Skeletal muscle cell (primary cell): ENCODE measurements at regions not wholly inside any gene's neighbourhood (a gene's known extent, or its start where the extent isn't known, plus 50 kb on each side); places are given as distances from the start of the nearest gene placed in this dataset.
"Not testable (repeated sequence)": the region's sequence is repeated elsewhere in the genome, so short reads cannot be mapped to it uniquely, and the experiment has no call there.

Experiments used
- DNase-seq: peaks from one replicate; pipeline ENCODE4 v3.0.0-alpha.2; 2010; ENCODE audit warnings: low read depth
- H3K4me3 ChIP-seq: 2 replicates; pipeline ENCODE4 v1.5.1; 2011; ENCODE audit warnings: low read depth, mild to moderate bottlenecking, control low read depth, low read length, moderate library complexity

- DNase-seq = no peak
- H3K4me3 ChIP-seq = no peak overlapping the region
Measured at GRCh38 chr5:17077440-17078233, 139.8 kb upstream of the BASP1 start.

- H3K4me3 ChIP-seq = no peak overlapping the region
- DNase-seq = no peak
Measured at GRCh38 chr5:17079562-17079961, 137.9 kb upstream of the BASP1 start.

- no peak for DNase-seq
- H3K4me3 ChIP-seq = no peak overlapping the region
Measured at GRCh38 chr5:17080361-17080760, 137.1 kb upstream of the BASP1 start.

DNA sequence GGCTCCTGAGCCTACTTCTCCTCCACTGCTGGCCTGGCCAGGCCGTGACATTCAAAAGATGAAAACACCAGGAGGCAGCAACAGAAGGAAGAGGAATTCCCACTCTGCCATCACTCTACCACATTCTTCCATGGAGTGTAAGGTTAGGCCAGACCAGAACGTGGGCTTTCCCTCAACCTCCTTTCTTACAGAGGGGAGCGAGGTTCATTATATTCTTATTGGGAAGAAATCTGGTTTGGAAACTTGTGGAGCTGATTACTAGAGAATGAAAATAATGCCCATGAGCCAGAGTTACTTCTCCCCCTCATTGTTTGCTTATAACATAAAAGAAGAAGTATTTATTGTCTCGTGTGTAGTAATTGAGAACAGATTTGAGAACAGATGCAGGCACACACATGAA is 136.3 kb upstream of the BASP1 start:
- no peak overlapping the region for H3K4me3 ChIP-seq
- no peak for DNase-seq

GRCh38 chr5:17083276-17083675 is 134.2 kb upstream of the BASP1 start:
- not testable (repeated sequence) for DNase-seq, H3K4me3 ChIP-seq

DNA sequence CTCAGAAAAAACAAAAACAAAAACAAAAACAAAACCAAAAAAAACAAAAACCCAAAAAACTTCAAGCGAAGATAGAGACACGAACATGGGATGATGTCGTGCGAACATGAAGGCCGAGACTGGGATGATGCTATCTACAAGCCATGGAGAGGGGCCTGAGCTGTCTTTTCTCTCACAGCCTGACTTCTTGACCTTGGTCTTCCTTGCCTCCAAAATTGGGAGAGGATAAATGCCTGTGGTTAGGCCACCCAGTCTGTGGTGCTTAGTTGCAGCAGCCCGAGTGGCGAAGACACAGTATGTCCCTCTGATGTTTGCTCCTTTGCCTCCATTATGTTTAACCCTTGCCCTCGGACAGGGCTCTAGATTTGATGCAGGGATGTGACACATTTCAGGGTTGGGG is 130.4 kb upstream of the BASP1 start:
- no peak overlapping the region for H3K4me3 ChIP-seq
- DNase-seq = no peak

DNA sequence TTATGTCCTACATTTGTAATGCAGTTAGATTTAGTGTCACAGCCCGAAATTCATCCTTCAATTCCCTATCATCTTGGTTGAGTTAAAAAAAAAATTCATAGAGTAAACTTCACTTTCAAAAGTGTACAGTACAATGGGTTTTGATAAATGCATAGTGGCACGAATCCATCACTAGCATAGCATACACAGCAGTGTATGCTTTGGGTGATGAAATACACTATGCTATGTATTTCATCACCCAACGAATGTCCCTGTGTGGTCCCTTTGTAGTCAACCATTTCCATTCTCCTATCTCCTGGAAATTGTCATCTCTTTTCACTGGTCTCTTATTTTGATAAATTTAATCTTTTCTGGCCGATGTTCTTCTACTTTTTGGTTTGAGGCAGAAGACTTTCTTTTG is 129.4 kb upstream of the BASP1 start:
- no peak for DNase-seq
- H3K4me3 ChIP-seq = no peak overlapping the region

DNA sequence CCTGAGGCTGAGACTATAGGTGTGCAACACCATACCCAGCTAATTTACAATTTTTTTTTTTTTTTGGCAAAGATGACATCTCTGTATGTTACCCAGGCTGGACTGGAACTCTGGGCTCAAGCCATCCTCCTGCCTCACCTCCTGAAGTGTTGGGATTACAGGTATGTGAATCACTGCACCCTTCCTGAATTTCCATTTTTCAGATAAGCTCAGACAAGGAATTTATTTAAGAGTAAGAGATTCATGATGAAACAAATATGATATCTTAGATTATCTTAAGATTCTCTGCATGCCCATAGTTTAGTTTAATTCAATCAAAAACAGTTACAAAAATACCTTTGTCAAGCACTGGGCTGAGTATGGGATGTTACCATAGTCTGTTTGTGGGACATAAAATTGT is 128.4 kb upstream of the BASP1 start:
- DNase-seq = no peak
- H3K4me3 ChIP-seq = no peak overlapping the region

DNA sequence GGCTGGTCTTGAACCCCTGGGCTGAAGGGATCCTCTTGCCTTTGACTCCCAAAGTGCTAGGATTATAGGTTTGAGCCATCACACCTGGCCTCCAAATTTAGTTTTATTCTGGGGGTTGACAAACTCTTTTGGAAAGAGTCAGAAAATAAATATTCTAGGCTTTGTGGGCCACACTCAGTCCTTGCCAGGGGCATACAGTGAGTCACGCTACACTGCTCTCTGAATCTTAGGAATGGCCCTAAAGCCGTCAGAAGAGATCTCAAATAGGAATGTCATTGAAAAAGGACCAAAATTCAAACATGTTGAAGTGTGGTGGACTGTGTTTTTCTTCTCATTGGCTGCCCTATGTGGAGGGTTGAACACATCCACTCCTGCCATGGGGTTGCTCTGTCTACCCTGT is 127.7 kb upstream of the BASP1 start:
- no peak for DNase-seq
- no peak overlapping the region for H3K4me3 ChIP-seq

DNA sequence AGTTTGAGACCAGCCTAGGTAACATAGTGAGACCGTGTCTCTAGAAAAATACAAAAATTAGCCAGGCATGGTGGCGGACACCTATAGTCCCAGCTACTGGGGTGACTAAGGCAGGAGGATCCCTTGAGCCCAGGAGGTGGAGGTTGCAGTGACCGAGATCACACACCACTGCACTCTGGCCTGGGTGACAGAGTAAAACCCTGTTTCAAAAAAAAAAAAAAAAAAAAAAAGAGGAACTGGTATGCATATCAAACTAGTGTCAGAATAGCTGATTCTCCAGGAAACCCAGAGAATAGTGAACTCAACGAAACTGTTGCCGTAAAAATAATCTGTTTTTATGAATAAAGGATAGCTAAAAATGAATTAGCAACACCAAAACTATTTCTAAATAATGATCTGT is 126.6 kb upstream of the BASP1 start:
- DNase-seq = no peak
- no peak overlapping the region for H3K4me3 ChIP-seq

DNA sequence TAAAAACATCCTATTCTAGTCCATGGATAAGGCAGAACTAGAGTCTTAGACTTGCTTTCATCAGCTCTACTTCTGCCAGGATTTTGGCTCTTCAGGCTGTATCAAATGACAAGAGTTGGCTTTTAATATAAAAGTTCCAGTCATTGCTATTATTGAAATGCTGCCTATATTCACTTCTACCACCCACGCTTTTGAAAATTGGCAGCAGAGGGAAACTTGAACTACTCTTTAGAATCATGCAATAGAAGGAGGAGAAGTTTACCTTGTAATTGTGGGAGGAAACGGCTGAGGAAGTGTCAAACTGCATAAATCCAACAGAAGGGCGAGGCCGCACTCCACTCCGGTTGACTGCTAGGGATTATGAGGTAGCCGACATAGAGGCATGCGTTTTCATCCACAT is 122.6 kb upstream of the BASP1 start:
- H3K4me3 ChIP-seq = no peak overlapping the region
- no peak for DNase-seq

- no peak for DNase-seq
- H3K4me3 ChIP-seq = no peak overlapping the region
Measured at GRCh38 chr5:17096952-17097695, 120.3 kb upstream of the BASP1 start.

- no peak for DNase-seq
- no peak overlapping the region for H3K4me3 ChIP-seq
Measured at GRCh38 chr5:17099946-17100345, 117.5 kb upstream of the BASP1 start.

- H3K4me3 ChIP-seq = no peak overlapping the region
- DNase-seq = no peak
Measured at GRCh38 chr5:17103461-17103860, 114.0 kb upstream of the BASP1 start.

- peak; percentile 74 for DNase-seq
Measured at GRCh38 chr5:17105744-17106418, 111.5 kb upstream of the BASP1 start.

GRCh38 chr5:17106521-17106920 is 110.9 kb upstream of the BASP1 start:
- H3K4me3 ChIP-seq = no peak overlapping the region
- DNase-seq = no peak

More at GRCh38 chr5:17105744-17106418, 111.5 kb upstream of the BASP1 start:
- H3K4me3 ChIP-seq = no peak overlapping the region

DNA sequence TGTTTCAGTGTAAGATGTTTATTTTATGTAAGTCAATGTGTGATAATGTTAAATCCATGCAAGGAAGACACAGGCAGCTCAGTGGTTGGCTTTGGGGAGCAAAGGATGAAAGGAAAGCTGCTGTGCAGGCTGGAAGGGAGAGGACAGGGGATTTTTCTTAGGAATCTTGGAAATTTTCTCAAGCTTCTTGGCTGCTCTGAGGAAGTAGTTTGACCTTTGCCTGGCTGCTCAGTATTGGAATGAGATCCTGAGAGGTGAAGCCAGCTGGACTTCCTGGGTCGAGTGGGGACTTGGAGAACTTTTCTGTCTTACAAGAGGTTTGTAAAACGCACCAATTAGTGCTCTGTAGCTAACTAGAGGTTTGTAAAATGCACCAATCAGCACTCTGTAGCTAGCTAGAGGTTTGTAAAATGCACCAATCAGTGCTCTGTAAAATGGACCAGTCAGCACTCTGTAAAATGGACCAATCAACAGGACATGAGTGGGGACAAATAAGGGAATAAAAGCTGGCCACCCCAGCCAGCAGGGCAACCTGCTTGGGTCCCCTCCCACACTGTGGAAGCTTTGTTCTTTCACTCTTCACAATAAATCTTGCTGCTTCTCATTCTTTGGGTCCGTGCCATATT is 105.2 kb upstream of the BASP1 start:
- not testable (repeated sequence) for DNase-seq, H3K4me3 ChIP-seq

DNA sequence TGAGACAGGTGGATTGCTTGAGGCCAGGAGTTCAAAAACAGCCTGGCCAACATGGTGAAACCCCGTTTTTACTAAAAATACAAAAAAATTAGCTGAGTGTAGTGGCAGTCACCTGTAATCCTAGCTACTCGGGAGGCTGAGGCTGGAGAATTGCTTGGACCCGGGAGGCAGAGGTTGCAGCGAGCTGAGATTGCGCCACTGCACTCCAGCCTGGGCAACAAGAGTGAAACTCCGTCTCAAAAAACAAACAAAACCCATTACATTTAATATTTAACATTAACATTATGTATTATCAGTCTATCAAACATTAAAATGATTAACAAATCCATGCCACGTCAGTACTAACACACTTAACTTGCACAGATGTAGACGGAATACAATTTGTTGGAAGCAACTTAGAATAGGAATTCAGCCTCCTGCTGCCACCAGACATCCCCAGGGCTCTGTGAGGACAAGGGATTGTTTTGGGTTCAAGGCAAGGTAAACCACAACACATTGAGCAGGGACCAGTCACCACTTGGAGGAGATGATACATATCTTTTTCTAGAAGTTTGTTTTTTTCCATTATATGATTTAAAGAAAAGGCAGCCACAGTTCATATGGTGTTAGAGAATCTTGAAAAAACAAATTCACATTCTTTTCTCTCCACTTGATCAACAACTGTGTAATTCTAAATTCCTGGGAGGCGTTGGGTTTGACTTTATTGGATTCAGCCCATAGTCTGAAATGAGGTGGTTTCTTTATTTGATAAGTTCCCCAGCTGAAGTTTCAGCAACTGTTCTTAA is 104.1 kb upstream of the BASP1 start:
- H3K4me3 ChIP-seq = no peak overlapping the region
- DNase-seq = peak; percentile 45

DNA sequence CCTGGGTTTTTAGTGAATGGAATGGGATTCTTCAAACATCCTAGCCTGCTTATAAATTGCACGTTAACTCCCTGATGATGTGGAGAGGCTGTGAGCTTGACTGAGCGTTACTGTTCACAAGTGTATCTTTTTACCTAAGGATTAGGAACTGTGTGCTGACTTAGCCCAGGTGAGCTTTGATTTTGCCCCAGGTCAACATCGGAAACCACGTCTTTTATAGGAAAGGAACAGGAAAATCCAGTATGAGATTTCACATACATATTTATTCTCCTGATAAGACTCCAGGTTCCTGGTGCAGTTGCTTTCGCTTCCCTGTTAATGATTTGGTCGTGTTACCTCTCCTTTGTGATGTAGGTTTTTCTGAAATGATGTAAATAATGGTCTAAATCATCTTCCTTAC is 103.2 kb upstream of the BASP1 start:
- H3K4me3 ChIP-seq = no peak overlapping the region
- DNase-seq = no peak
